GM23248 (cell line): ENCODE measurements at regions not wholly inside any gene's neighbourhood (a gene's known extent, or its start where the extent isn't known, plus 50 kb on each side); places are given as distances from the start of the nearest gene placed in this dataset.

Experiments used
- EZH2 ChIP-seq: fragments of 200-600 bp; sonication (generic); IDR thresholded peaks from 2 replicates; pipeline ENCODE4 v1.6.1; 2018; ENCODE audit warnings: antibody characterized with exemption, mild to moderate bottlenecking; ENCODE audit not compliant: insufficient read depth, poor library complexity, severe bottlenecking
- EZH2phosphoT487 ChIP-seq: fragments of 200-600 bp; sonication (generic); IDR thresholded peaks from 2 replicates; pipeline ENCODE4 v1.6.1; 2018; ENCODE audit warnings: antibody characterized with exemption, moderate library complexity, mild to moderate bottlenecking, low read depth; ENCODE audit not compliant: insufficient read depth

DNA sequence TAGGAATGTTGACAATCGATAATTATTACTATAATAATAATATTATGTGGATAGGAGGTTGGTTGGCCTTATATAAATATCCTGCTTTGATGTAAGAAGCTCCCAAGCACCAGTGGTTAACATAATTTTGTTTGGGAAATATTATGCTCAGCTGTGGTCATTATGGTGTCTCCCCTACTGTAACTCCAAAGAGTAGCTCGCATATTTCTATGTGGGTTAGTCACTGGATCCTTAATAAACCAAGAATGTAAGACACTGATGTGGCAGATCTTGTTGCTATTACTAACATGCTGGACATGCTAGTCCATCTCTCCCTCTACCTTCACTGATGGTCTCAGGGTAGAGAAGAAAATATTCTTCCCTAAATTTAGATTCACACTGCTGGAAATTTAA, 79.2 kb upstream of the RALGPS2 start:
- TF ChIP-seq EZH2: no peak
- TF ChIP-seq EZH2phosphoT487: no peak
